GM18519 (cell line): ENCODE measurements at regions not wholly inside any gene's neighbourhood (a gene's known extent, or its start where the extent isn't known, plus 50 kb on each side); places are given as distances from the start of the nearest gene placed in this dataset.

Experiments used
- ATAC-seq: cut with Tn5 transposase; IDR thresholded peaks from one replicate; pipeline ENCODE4 v1.9.1; 2021; ENCODE audit warnings: mild to moderate bottlenecking, moderate library complexity; ENCODE audit not compliant: unreplicated experiment, low FRiP score

- no peak for ATAC-seq
Observed at GRCh38 chr7:15954671-15955354, 268.3 kb upstream of the MEOX2 start.

DNA sequence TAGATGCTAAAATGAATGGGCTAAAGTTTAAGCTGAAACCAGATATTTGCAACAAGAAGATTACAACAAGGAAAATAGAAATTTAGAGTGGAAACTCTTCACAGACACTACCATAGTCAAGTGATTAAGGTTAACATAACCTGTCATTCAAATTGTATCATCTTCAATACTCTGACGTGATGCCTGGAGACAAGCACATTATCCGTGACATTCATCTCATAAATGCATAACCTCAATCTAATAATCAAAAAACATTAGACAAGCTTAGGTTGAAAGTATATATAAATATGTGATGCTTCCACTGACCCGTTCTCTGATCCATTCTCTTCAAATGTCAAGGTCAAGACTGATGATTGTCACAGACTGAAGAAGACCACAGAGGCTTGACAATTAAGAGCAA, 263.8 kb upstream of the MEOX2 start:
- no peak for ATAC-seq

GRCh38 chr7:15947754-15948153, 261.3 kb upstream of the MEOX2 start:
- no peak for ATAC-seq

DNA sequence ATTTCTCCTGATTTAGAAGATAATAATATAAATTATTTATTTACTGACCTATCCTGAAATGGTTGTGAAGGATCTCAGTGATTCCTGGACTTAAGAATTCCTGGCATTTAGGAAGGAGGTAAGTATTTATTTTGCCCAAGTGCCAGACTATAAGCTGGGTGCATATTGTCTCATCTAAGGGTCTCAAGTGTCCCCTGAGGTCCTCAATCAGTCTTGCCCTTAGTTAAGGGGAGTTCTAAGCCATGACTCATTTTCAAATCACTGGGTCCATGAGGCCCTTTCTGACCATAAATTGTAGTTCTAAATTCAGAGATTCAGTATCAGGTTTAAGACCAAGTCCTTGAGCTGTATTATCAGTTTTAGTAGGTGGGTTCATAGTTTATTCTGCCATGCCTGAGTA, 251.6 kb upstream of the MEOX2 start:
- ATAC-seq: no peak

DNA sequence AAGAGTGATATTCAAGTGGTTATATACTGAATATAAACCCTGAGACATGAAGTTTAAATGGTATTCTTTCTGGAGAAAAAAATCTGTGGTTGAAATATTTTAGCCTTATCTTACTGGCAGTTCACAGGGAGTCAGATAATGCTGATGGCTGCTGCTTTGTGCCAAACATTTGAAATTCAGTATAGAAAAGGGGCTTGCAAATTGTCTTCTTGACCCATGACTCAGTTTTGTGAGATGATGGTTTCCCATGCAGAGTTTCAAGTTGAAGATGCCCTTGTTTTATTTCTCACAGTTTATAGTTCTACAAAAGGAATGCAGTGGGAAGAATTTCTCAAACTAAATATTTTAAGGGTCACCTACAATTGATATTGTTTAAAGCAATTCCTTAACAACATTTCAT, 251.1 kb upstream of the MEOX2 start:
- no peak for ATAC-seq

GRCh38 chr7:15936991-15937390, 250.5 kb upstream of the MEOX2 start:
- ATAC-seq: no peak

DNA sequence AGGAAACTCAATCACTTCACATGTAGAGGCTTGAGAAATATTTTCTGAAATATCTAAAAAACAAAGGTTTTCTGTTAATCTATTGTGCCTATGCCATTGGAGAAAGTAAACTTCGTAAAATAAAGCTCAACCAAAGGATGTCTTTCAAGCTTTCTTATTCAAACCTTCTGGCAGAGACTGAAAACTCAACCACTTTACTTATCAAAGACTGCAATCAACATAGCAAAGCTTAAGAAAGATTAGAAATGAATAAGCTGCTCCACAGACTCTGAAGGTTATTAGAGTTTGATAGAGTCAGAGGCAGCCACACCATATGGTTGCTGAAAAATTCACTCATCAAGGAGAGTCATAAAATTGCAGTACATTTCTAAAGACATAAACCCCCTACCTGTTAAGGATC, 245.8 kb upstream of the MEOX2 start:
- ATAC-seq: no peak

DNA sequence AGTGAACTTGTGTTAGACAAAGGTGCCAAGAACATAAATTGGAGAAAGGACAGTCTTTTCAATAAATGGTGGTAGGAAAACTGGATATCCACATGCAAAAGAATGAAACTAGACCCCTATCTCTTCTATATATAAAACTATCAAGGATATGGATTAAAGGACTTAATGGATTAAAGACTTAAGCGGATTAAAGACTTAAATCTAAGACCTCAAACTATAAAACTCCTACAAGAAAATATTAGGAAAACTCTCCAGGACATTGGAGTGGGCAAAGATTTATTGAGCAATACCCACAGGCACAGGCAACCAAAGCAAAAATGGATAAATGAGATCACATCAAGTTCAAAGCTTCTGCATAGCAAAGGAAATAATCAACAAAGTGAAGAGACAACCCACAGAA, 242.9 kb upstream of the MEOX2 start:
- no peak for ATAC-seq

- no peak for ATAC-seq
Observed at GRCh38 chr7:15925608-15926007, 239.1 kb upstream of the MEOX2 start.

DNA sequence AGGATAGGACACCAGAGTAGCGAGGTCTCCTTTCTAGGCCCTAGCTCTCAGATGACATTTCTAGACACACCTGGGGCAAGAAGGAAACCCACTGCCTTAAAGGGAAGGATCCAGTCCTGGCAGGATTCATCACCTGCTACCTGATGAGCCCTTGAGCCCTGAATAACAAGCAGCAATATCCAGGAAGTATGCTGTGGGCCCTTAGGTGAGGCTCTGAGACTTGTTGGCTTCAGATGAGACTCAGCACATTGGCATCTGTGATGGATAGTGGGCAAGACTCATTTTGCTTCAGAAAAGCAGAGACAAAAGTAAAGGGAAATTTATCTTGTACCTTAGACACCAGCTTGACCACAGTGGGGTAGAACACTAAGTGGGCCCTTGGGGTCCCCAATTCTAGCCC, 238.4 kb upstream of the MEOX2 start:
- ATAC-seq: no peak

GRCh38 chr7:15922002-15922401, 235.5 kb upstream of the MEOX2 start:
- ATAC-seq: no peak

DNA sequence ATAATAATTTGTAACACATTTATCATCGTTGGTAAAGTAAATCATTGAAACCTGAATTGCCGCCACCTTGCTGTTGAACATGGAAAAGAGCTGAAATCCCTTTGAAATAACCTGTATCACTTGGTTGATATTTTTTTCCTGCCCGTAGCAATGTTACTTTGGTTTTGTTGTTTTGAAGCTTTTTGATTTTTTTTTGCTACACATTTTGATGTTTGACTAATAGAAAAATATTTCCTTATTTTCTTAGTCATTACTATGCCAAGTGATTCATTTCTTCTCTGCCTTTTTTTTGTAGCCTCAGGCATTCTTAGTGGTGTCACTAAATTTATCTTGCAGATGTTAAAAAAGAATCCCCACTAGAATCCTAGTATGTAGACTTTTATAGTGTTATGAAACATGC, 235.1 kb upstream of the MEOX2 start:
- no peak for ATAC-seq

DNA sequence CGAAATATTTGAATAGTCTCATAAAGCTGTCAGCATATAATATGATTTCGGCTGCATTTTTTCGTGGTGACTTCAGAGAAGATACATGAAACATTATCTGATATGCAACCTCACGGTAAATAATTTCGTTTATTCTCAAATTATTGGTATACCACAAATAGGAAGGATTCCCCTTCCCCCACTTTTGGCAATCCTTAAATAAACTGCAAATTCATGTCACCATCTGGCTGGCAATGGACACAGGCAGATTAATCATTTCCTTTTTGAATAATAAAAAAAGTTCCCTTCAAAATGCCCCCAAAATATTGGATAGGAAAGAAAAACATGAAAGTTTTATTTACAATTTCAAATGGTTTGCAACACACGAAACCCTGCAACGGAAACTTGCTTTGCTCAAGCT, 234.5 kb upstream of the MEOX2 start:
- ATAC-seq: no peak

GRCh38 chr7:15916681-15917380, 230.3 kb upstream of the MEOX2 start:
- no peak for ATAC-seq

DNA sequence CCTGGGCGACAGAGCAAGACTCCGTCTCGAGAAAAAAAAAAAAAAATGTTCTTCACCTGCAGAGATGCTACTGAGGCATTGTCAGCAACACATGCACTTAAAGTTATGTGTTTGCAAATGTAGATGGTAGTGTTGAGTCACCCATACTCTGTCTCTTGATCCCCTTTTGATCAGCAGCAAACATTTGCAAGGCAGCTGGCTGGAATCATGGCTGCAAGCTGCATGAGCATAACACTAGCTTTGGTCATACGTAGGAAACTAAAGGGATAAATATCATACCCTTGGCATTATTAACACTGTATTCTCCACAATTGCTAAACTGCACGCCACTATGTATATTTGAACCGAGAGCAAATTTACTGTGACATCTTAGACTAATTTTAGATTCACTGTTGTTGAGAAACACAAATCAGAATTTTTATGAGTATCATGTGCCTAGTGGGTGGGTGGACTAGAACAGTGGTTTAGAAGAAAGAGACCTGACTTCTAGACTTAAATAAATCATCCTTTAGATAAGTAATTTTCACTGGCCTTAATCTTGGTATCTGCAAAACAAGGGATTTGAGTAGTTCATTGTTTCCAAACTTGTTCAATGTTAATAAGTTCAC, 229.3 kb upstream of the MEOX2 start:
- no peak for ATAC-seq

GRCh38 chr7:15914611-15915010, 228.1 kb upstream of the MEOX2 start:
- ATAC-seq: no peak

DNA sequence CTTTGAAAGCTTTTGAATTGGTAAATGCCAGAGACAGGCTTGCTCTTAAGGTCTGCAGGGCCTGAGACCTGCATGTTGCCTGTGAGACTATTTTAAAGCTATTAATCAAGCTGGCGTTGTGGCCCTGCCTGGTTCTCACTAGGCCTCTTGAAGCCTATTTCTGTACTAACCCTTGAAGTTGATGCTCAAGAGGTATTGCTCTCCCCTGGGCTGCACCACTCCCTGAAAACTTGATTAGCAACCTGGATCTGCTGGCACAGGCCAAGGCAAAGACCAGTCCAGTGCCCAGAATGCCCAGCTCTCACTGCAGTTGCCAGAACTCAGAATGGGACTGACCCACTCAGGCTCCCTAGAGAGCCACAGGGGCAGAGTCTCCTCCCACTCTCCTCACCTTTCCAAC, 220.0 kb upstream of the MEOX2 start:
- ATAC-seq: no peak

- ATAC-seq: no peak
Observed at GRCh38 chr7:15905251-15906040, 219.0 kb upstream of the MEOX2 start.

GRCh38 chr7:15891151-15891881, 204.8 kb upstream of the MEOX2 start:
- no peak for ATAC-seq

DNA sequence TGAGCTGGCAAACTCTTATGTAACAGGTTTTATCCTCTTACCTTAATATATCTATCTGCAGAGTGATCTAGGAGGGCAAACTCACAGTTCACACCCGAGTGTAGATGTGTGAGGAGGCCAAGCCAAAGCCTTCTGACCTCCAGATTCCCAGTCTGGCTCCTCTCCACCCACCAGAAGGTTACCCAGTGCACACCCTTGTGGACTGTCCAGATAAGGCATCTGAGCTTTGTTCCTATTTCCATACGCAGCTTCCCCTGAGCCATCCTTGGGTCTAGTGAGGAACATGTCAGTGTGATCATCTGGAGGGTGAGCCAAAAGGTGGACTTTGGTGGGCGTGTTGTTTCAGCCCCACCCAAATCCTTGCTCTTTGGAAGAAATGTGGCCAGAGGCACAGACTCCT, 203.0 kb upstream of the MEOX2 start:
- ATAC-seq: no peak

DNA sequence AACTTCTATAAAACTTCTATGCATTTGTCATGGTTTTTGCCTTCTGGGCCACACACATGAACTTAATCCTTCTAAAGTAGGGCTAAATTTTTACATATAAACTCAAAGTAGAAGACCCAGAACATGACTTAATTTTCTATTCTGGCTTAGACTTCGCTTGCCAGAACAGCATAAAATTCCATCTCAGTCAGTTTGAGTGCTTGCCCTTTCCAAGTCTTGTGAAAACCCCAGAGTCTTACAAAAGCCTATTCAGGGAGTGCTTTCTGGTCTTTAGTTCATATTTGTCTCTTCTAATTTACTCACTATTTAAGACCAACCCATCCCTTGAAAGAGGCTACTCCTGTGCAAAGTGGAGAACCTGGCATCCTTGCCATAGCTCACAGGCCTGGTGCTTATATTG, 201.6 kb upstream of the MEOX2 start:
- no peak for ATAC-seq
